Activated naive CD8-positive, alpha-beta T cell treated with anti-CD3 and anti-CD28 coated beads, Interleukin-2, amount 50 U/mL, for 24 hours (primary cell): ENCODE measurements at regions not wholly inside any gene's neighbourhood (a gene's known extent, or its start where the extent isn't known, plus 50 kb on each side); places are given as distances from the start of the nearest gene placed in this dataset.
"Not testable (repeated sequence)": the region's sequence is repeated elsewhere in the genome, so short reads cannot be mapped to it uniquely, and the experiment has no call there.

Experiments used
- ATAC-seq: fragments of 150-1000 bp; cut with Tn5 transposase; one replicate; pipeline ENCODE4 v1.10.0; 2021
- DNase-seq: peaks from one replicate; pipeline ENCODE4 v3.0.0; 2021
- H3K27ac Mint-ChIP-seq: one replicate; pipeline ENCODE4 v1.8.0; 2021; ENCODE audit warnings: mild to moderate bottlenecking, mixed read lengths
- H3K27me3 Mint-ChIP-seq: one replicate; pipeline ENCODE4 v1.8.0; 2021; ENCODE audit warnings: mixed read lengths
- H3K36me3 Mint-ChIP-seq: one replicate; pipeline ENCODE4 v1.8.0; 2021; ENCODE audit warnings: low read depth, mixed read lengths
- H3K4me1 Mint-ChIP-seq: one replicate; pipeline ENCODE4 v1.8.0; 2021; ENCODE audit warnings: mixed read lengths
- H3K4me3 Mint-ChIP-seq: one replicate; pipeline ENCODE4 v1.8.0; 2021; ENCODE audit warnings: mild to moderate bottlenecking, moderate library complexity, mixed read lengths
- H3K9me3 Mint-ChIP-seq: one replicate; pipeline ENCODE4 v1.8.0; 2021; ENCODE audit warnings: mixed read lengths

GRCh38 chr2:168327328-168327727 lies 79.9 kb upstream of the STK39 start:
- no peak for DNase-seq
- peaks cover 5% of the 10 kb centered on the region for H3K4me1 Mint-ChIP-seq
- H3K9me3 Mint-ChIP-seq: peaks cover 20% of the 10 kb centered on the region
- H3K27ac Mint-ChIP-seq: no peak overlapping the region
- ATAC-seq: no peak
- no peak overlapping the region for H3K4me3 Mint-ChIP-seq
- peaks cover 7% of the 10 kb centered on the region for H3K36me3 Mint-ChIP-seq
- peaks cover 4% of the 10 kb centered on the region for H3K27me3 Mint-ChIP-seq

- peaks cover 20% of the 10 kb centered on the region for H3K9me3 Mint-ChIP-seq
- peaks cover 4% of the 10 kb centered on the region for H3K27me3 Mint-ChIP-seq
- no peak overlapping the region for H3K4me3 Mint-ChIP-seq
- ATAC-seq (peak; percentile 15), DNase-seq (no peak)
- H3K36me3 Mint-ChIP-seq: peaks cover 7% of the 10 kb centered on the region
- no peak overlapping the region for H3K27ac Mint-ChIP-seq
- peaks cover 5% of the 10 kb centered on the region for H3K4me1 Mint-ChIP-seq
Observed at GRCh38 chr2:168328421-168328820, 81.0 kb upstream of the STK39 start.

GRCh38 chr2:168330624-168331423 lies 83.4 kb upstream of the STK39 start:
- Mint-ChIP-seq H3K9me3 (peaks cover 20% of the 10 kb centered on the region), H3K27ac (no peak overlapping the region), H3K4me3 (no peak overlapping the region), H3K4me1 (peaks cover 5% of the 10 kb centered on the region), H3K36me3 (peaks cover 7% of the 10 kb centered on the region), H3K27me3 (no peaks in the 10 kb centered on the region)
- ATAC-seq (no peak), DNase-seq (no peak)

GRCh38 chr2:168335254-168335653 lies 87.9 kb upstream of the STK39 start:
- not testable (repeated sequence) for H3K27ac Mint-ChIP-seq, H3K36me3 Mint-ChIP-seq, H3K27me3 Mint-ChIP-seq, H3K4me1 Mint-ChIP-seq, H3K4me3 Mint-ChIP-seq, DNase-seq, ATAC-seq
- H3K9me3 Mint-ChIP-seq: peaks cover 13% of the 10 kb centered on the region

DNA sequence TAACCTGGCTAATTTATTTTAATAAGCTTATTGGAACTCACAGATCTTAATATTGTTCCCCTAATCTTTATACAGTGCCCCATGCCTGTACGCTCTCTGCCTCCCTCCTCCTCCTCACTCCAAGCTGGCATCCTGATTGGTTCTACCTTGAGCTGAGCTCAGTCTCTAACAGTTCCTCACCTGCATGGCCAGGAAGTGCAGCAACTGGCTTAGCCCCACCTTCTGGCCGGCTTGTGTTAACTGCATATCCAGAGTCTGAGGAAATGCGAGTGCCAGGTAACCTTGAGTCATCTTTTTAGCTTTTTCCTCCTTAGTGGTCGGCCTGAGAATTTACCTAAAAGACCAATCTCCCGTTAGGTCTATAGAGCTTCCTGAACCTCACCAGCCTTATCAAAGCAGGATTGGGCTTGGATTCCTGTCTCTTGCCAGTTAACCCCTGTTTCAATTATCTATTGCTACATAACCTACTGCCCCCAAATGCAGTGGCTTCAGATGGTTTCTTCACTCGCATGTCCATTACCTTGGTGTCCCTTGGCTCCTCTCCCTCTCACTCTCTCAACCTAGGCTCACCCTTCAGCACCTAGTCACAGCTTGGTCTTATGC lies 89.5 kb upstream of the STK39 start:
- H3K9me3 Mint-ChIP-seq: no peaks in the 10 kb centered on the region
- no peak overlapping the region for H3K4me3 Mint-ChIP-seq
- H3K27ac Mint-ChIP-seq: no peak overlapping the region
- no peaks in the 10 kb centered on the region for H3K36me3 Mint-ChIP-seq
- peaks cover 4% of the 10 kb centered on the region for H3K4me1 Mint-ChIP-seq
- DNase-seq: peak; percentile 40
- peak; percentile 89 for ATAC-seq
- no peaks in the 10 kb centered on the region for H3K27me3 Mint-ChIP-seq

GRCh38 chr2:168338292-168338691 lies 90.9 kb upstream of the STK39 start:
- no peak for DNase-seq
- no peaks in the 10 kb centered on the region for H3K9me3 Mint-ChIP-seq
- no peaks in the 10 kb centered on the region for H3K36me3 Mint-ChIP-seq
- no peaks in the 10 kb centered on the region for H3K27me3 Mint-ChIP-seq
- H3K4me3 Mint-ChIP-seq: no peak overlapping the region
- no peak for ATAC-seq
- H3K27ac Mint-ChIP-seq: no peak overlapping the region
- H3K4me1 Mint-ChIP-seq: peaks cover 4% of the 10 kb centered on the region

- Mint-ChIP-seq H3K36me3 (no peaks in the 10 kb centered on the region), H3K9me3 (no peaks in the 10 kb centered on the region), H3K27ac (no peak overlapping the region), H3K27me3 (no peaks in the 10 kb centered on the region), H3K4me1 (peaks cover 4% of the 10 kb centered on the region), H3K4me3 (no peak overlapping the region)
- DNase-seq (no peak), ATAC-seq (no peak)
Observed at GRCh38 chr2:168338803-168339437, 91.5 kb upstream of the STK39 start.

- ATAC-seq (no peak), DNase-seq (no peak)
- Mint-ChIP-seq H3K4me3 (no peak overlapping the region), H3K27ac (no peak overlapping the region), H3K4me1 (peaks cover 6% of the 10 kb centered on the region), H3K9me3 (no peaks in the 10 kb centered on the region), H3K36me3 (no peaks in the 10 kb centered on the region), H3K27me3 (no peaks in the 10 kb centered on the region)
Observed at GRCh38 chr2:168340931-168341330, 93.5 kb upstream of the STK39 start.

DNA sequence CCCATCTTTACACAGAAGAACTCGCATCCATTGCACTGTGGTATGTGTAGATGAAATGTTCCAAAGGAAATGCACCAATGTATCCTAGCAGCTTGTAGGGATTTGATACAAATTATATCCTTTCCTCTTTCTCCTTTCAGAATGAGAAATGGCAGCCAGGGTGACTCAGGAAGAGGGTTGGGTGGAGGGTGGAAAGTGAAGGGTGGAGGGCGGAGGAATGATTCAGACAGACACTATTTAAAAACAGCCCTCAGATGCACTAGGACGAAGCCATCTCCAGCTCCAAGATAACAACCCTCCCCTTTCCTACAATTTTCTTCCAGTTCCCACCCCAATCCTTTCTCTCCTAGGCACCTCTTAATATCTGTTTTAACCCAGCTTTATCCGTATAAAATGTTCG lies 96.2 kb upstream of the STK39 start:
- Mint-ChIP-seq H3K27ac (no peak overlapping the region), H3K27me3 (no peaks in the 10 kb centered on the region), H3K36me3 (no peaks in the 10 kb centered on the region), H3K4me3 (no peak overlapping the region), H3K4me1 (peaks cover 8% of the 10 kb centered on the region), H3K9me3 (no peaks in the 10 kb centered on the region)
- DNase-seq: no peak
- ATAC-seq: no peak

- DNase-seq: no peak
- H3K36me3 Mint-ChIP-seq: no peaks in the 10 kb centered on the region
- peaks cover 8% of the 10 kb centered on the region for H3K4me1 Mint-ChIP-seq
- H3K4me3 Mint-ChIP-seq: no peak overlapping the region
- H3K27ac Mint-ChIP-seq: no peak overlapping the region
- H3K27me3 Mint-ChIP-seq: no peaks in the 10 kb centered on the region
- ATAC-seq: no peak
- H3K9me3 Mint-ChIP-seq: no peaks in the 10 kb centered on the region
Observed at GRCh38 chr2:168344706-168345105, 97.3 kb upstream of the STK39 start.

- Mint-ChIP-seq H3K27ac (no peak overlapping the region), H3K9me3 (no peaks in the 10 kb centered on the region), H3K36me3 (no peaks in the 10 kb centered on the region), H3K27me3 (no peaks in the 10 kb centered on the region), H3K4me3 (no peak overlapping the region), H3K4me1 (peaks cover 8% of the 10 kb centered on the region)
- ATAC-seq: no peak
- DNase-seq: no peak
Observed at GRCh38 chr2:168345601-168346000, 98.2 kb upstream of the STK39 start.

DNA sequence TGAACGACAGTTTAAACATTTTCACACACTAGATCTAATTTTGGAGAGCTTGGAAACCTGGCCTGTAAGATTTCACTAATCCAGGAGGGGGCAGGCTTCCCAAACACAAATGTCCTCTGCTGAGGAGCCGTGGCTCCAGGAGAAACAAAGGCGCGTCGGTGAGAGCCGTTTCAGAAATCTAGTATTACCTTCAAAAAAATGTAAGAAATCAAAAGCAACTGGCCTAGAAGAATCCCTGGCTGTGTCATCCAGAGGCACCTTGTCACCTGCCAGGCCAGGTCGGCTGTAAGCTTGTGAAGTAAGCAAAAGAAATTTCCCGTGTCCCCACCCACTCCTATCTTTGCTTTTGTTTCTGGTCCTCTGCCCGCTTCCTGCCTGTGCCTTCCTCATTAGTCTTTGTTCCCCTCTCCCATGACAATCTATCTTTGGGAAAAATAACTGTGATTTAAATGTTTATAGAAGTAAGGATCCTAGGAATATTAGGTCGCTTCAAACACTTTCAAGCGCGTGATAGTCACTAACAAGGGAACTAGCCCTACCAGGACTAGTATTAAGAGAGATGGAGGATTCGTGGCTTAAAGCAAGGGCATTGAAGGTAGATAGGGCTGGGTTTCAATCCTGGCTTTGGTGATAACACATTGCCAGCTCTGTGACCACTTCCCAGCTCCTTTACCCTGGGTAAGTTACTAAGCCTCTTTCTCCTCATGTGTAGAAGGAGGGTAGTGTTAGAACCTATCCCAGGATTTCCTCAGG lies 99.5 kb upstream of the STK39 start:
- ATAC-seq: peak; percentile 83
- no peak overlapping the region for H3K27ac Mint-ChIP-seq
- no peaks in the 10 kb centered on the region for H3K36me3 Mint-ChIP-seq
- H3K27me3 Mint-ChIP-seq: no peaks in the 10 kb centered on the region
- H3K4me3 Mint-ChIP-seq: peak overlapping the region; percentile 81
- DNase-seq: peak; percentile 71
- peaks cover 8% of the 10 kb centered on the region for H3K4me1 Mint-ChIP-seq
- no peaks in the 10 kb centered on the region for H3K9me3 Mint-ChIP-seq

GRCh38 chr2:168348076-168348475 lies 100.7 kb upstream of the STK39 start:
- no peaks in the 10 kb centered on the region for H3K9me3 Mint-ChIP-seq
- H3K27me3 Mint-ChIP-seq: no peaks in the 10 kb centered on the region
- DNase-seq: no peak
- H3K4me1 Mint-ChIP-seq: peaks cover 9% of the 10 kb centered on the region
- H3K36me3 Mint-ChIP-seq: no peaks in the 10 kb centered on the region
- no peak overlapping the region for H3K27ac Mint-ChIP-seq
- ATAC-seq: peak; percentile 56
- no peak overlapping the region for H3K4me3 Mint-ChIP-seq

DNA sequence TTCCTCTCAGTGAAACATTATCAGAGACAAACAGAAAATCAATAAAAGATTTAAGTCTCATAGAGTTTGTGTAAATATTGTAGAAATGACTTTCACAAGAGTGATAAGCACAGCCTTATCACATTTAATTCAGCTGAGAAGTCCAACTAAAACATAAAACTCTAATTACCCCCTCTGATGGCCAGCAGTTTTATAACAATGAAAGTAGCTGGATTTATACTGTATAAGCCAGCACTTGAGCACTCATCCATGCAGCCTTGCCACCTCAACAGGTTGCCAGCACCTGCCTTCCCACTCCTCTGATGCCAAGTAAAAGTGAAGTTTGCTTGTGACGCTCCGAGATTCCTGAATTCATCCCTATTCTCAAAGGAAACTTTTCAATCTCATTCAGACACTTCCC lies 103.0 kb upstream of the STK39 start:
- Mint-ChIP-seq H3K4me1 (peaks cover 25% of the 10 kb centered on the region), H3K9me3 (peaks cover 5% of the 10 kb centered on the region), H3K27me3 (peaks cover 3% of the 10 kb centered on the region), H3K36me3 (no peaks in the 10 kb centered on the region), H3K4me3 (no peak overlapping the region), H3K27ac (no peak overlapping the region)
- no peak for ATAC-seq
- DNase-seq: no peak
